Activated T-helper 17 cell treated with anti-CD3 and anti-CD28 coated beads, Interleukin-2, amount 50 U/mL, for 72 hours (primary cell): ENCODE measurements at regions not wholly inside any gene's neighbourhood (a gene's known extent, or its start where the extent isn't known, plus 50 kb on each side); places are given as distances from the start of the nearest gene placed in this dataset.

Source experiments
- ATAC-seq: fragments of 150-1000 bp; cut with Tn5 transposase; replicated peaks from 2 replicates; pipeline ENCODE4 v1.10.0; 2021; ENCODE audit warnings: mild to moderate bottlenecking, moderate library complexity
- H3K27ac Mint-ChIP-seq: one replicate; pipeline ENCODE4 v1.8.0; 2022; ENCODE audit warnings: mixed read lengths
- H3K27me3 Mint-ChIP-seq: one replicate; pipeline ENCODE4 v1.8.0; 2022; ENCODE audit warnings: mixed read lengths
- H3K36me3 Mint-ChIP-seq: one replicate; pipeline ENCODE4 v1.8.0; 2022; ENCODE audit warnings: low read depth, mild to moderate bottlenecking, mixed read lengths
- H3K4me1 Mint-ChIP-seq: one replicate; pipeline ENCODE4 v1.8.0; 2022; ENCODE audit warnings: mixed read lengths
- H3K4me3 Mint-ChIP-seq: one replicate; pipeline ENCODE4 v1.8.0; 2022; ENCODE audit warnings: mild to moderate bottlenecking, mixed read lengths
- H3K9me3 Mint-ChIP-seq: one replicate; pipeline ENCODE4 v1.8.0; 2022; ENCODE audit warnings: mixed read lengths

- Mint-ChIP-seq H3K9me3 (no peaks in the 10 kb centered on the region), H3K36me3 (no peaks in the 10 kb centered on the region), H3K4me3 (no peak overlapping the region), H3K4me1 (peaks cover 4% of the 10 kb centered on the region), H3K27me3 (no peaks in the 10 kb centered on the region), H3K27ac (no peak overlapping the region)
- ATAC-seq: no peak
Measured at GRCh38 chr19:29889702-29890101, 52.3 kb upstream of the URI1 start.

- no peak for ATAC-seq
- no peaks in the 10 kb centered on the region for H3K9me3 Mint-ChIP-seq
- H3K27ac Mint-ChIP-seq: no peak overlapping the region
- H3K4me1 Mint-ChIP-seq: peaks cover 4% of the 10 kb centered on the region
- no peaks in the 10 kb centered on the region for H3K36me3 Mint-ChIP-seq
- no peaks in the 10 kb centered on the region for H3K27me3 Mint-ChIP-seq
- no peak overlapping the region for H3K4me3 Mint-ChIP-seq
Measured at GRCh38 chr19:29890392-29890791, 51.6 kb upstream of the URI1 start.
